ENCODE measurements at regions not wholly inside any gene's neighbourhood (a gene's known extent, or its start where the extent isn't known, plus 50 kb on each side); places are given as distances from the start of the nearest gene placed in this dataset.
"Not testable (repeated sequence)": the region's sequence is repeated elsewhere in the genome, so short reads cannot be mapped to it uniquely, and the experiment has no call there.

- ATAC-seq, result peak; percentile 87
- Histone ChIP-seq H3K27ac (no peak overlapping the region), H3K4me1 (peaks cover 0 to 19% (median 0%) of the 10 kb centered on the region in 3 donors), H3K27me3 (peaks cover 31% of the 10 kb centered on the region), H3K4me3 (no peak overlapping the region), H3K9me3 (no peaks in the 10 kb centered on the region), H3K36me3 (no peaks in the 10 kb centered on the region)
- WGBS, 2 donors (ENCODE audit: low coverage in 1 of 2), result 5% methylated on average over 5 of the region's 5 CpGs
- TF ChIP-seq POLR2AphosphoS5 (IDR thresholded peaks at IDR 0.05), result no peak
- TF ChIP-seq POLR2A (IDR thresholded peaks at IDR 0.05), result no peak
- TF ChIP-seq EP300 (IDR thresholded peaks at IDR 0.05), result no peak
- TF ChIP-seq CTCF (IDR thresholded peaks at IDR 0.05), result peak; percentile 67 to 87 (median 83)
These were observed 116.3 kb downstream of the OR2B2 start for GRCh38 chr6:27795697-27796494.

GRCh38 chr6:27791182-27791943 lies 120.8 kb downstream of the OR2B2 start:
- peaks cover 56% of the 10 kb centered on the region for H3K27me3 ChIP-seq

DNA sequence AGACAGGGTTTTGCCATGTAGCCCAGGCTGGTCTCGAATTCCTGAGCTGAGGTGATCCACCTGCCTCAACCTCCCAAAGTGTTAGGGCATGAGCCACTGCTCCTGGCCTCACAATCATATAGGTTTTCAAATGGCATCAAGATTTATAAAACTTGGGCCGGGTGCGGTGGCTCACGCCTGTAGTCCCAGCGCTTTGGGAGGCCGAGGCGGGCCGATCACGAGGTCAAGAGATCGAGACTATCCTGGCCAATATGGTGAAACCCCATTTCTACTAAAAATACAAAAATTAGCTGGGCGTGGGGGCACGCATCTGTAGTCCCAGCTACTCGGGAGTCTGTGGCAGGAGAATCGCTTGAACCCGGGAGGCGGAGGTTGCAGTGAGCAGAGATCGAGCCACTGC lies 123.8 kb downstream of the OR2B2 start:
- ATAC-seq, H3K27ac ChIP-seq, H3K4me3 ChIP-seq, H3K9me3 ChIP-seq, H3K36me3 ChIP-seq: not testable (repeated sequence)
- Histone ChIP-seq H3K27me3 (peaks cover 78% of the 10 kb centered on the region), H3K4me1 (peaks cover 0 to 19% (median 0%) of the 10 kb centered on the region in 3 donors)
- 89 to 97% methylated on average over 6 to 15 of the region's 17 CpGs for WGBS, 2 donors (ENCODE audit: low coverage in 1 of 2)

More at GRCh38 chr6:27791182-27791943, 120.8 kb downstream of the OR2B2 start:
- peaks cover 0 to 19% (median 0%) of the 10 kb centered on the region in 3 donors for H3K4me1 ChIP-seq
- H3K9me3 ChIP-seq, result no peaks in the 10 kb centered on the region
- peak overlapping the region; percentile 7 to 52 for H3K4me3 ChIP-seq
- TF ChIP-seq CTCF (IDR thresholded peaks at IDR 0.05), result no peak
- TF ChIP-seq POLR2AphosphoS5 (IDR thresholded peaks at IDR 0.05), result no peak
- no peak for TF ChIP-seq EP300 (IDR thresholded peaks at IDR 0.05)
- no peak for TF ChIP-seq POLR2A (IDR thresholded peaks at IDR 0.05)
- WGBS, 2 donors (ENCODE audit: low coverage in 1 of 2), result 0 to 1% methylated on average over 2 to 13 of the region's 22 CpGs
- ATAC-seq, result peak; percentile 68
- H3K36me3 ChIP-seq, result no peaks in the 10 kb centered on the region
- H3K27ac ChIP-seq, result peak overlapping the region in 2 of 4 donors; percentile 41 to 48

- Histone ChIP-seq H3K27me3 (peaks cover 70% of the 10 kb centered on the region), H3K36me3 (no peaks in the 10 kb centered on the region), H3K4me1 (no peaks in the 10 kb centered on the region), H3K4me3 (no peak overlapping the region), H3K27ac (no peak overlapping the region), H3K9me3 (no peaks in the 10 kb centered on the region)
- TF ChIP-seq POLR2AphosphoS5 (IDR thresholded peaks at IDR 0.05) (no peak), POLR2A (IDR thresholded peaks at IDR 0.05) (no peak), CTCF (IDR thresholded peaks at IDR 0.05) (no peak), EP300 (IDR thresholded peaks at IDR 0.05) (no peak)
- WGBS, 2 donors (ENCODE audit: low coverage in 1 of 2), result 31 to 38% methylated on average over 1 of the region's 1 CpG
- ATAC-seq, result no peak
These were observed 126.1 kb downstream of the OR2B2 start for GRCh38 chr6:27786048-27786447.

- 74 to 85% methylated on average over 2 of the region's 2 CpGs for WGBS, 2 donors (ENCODE audit: low coverage in 1 of 2)
- ATAC-seq, result no peak
- peaks cover 67% of the 10 kb centered on the region for H3K27me3 ChIP-seq
- H3K27ac ChIP-seq, result no peak overlapping the region
- H3K4me1 ChIP-seq, result no peaks in the 10 kb centered on the region
- no peak overlapping the region for H3K4me3 ChIP-seq
- H3K36me3 ChIP-seq, result no peaks in the 10 kb centered on the region
- no peak for TF ChIP-seq CTCF (IDR thresholded peaks at IDR 0.05)
- TF ChIP-seq POLR2AphosphoS5 (IDR thresholded peaks at IDR 0.05), result no peak
- TF ChIP-seq EP300 (IDR thresholded peaks at IDR 0.05), result no peak
- no peak for TF ChIP-seq POLR2A (IDR thresholded peaks at IDR 0.05)
- H3K9me3 ChIP-seq, result no peaks in the 10 kb centered on the region
These were observed 126.9 kb downstream of the OR2B2 start for GRCh38 chr6:27785294-27785693.

Data from gastroesophageal sphincter (tissue), 4 donors.